KOPT-K1 (cell line): ENCODE measurements at regions not wholly inside any gene's neighbourhood (a gene's known extent, or its start where the extent isn't known, plus 50 kb on each side); places are given as distances from the start of the nearest gene placed in this dataset.
"Not testable (repeated sequence)": the region's sequence is repeated elsewhere in the genome, so short reads cannot be mapped to it uniquely, and the experiment has no call there.

Experiments
- H3K27ac ChIP-seq: fragments of 200-600 bp; sonication (generic); 2 replicates; pipeline ENCODE4 v1.5.1; 2016; ENCODE audit warnings: antibody characterized with exemption, mild to moderate bottlenecking, low read depth, low read length; ENCODE audit not compliant: poor library complexity, severe bottlenecking
- H3K36me3 ChIP-seq: fragments of 200-600 bp; sonication (generic); 2 replicates; pipeline ENCODE4 v1.5.1; 2017; ENCODE audit warnings: antibody characterized with exemption, mild to moderate bottlenecking, low read length, moderate library complexity; ENCODE audit not compliant: insufficient read depth
- H3K9me3 ChIP-seq: fragments of 200-600 bp; sonication (generic); 2 replicates; pipeline ENCODE4 v1.5.1; 2017; ENCODE audit warnings: antibody characterized with exemption, low read length, mild to moderate bottlenecking; ENCODE audit not compliant: insufficient read depth, poor library complexity, severe bottlenecking

DNA sequence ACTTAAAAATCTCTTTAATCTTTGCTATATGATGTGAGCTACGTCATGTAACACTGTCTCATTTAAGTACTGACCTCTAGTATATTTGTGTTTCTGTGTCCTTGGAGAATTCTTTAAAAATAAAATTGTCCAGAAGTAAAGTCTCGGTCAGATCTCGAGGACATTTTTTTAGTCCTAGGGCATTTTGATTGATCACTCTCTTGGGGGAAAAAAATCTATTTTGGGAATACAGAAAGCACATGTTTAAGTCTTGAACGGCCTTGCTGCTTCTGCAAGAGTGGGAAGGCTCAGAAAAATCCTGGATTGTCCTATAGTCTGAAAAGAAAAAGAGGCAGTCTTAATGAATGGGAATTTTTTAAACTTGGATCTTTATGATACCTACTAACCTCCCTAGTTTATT is 234.3 kb downstream of the UTRN start:
- Histone ChIP-seq H3K27ac (no peak overlapping the region), H3K9me3 (no peaks in the 10 kb centered on the region), H3K36me3 (peaks cover 71% of the 10 kb centered on the region)

DNA sequence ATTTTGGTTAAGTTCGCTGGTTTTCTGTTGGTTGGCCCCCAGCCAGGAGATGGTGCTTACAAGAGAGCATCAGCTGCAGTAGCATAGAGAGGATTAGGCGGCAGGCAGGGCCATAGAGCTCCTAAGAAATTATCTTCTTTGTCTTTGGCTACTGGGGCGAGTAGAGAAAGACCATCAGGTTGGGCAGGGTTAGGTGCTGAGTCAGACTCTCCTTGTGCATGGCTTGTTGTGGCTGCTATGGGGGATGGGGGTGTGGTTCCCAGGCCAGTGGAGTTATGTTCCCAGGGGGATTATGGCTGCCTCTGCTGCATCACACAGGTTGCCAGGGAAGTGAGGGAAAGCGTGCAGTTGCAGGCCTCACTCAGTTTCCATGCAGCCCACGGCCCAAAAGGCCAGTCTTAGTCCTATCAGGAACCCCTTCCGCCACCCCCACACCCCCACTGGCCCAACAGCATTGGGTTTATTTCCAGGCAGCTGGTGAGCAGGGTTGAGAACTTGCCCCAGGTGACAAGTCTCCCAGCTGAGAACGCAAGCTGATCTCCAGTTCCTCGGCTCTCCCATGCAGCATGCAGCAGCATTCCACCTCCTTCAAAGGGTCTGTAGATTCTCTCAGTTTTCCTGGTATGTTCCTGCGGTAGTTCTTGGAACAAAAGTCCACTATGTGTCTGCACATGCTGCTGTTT is 243.7 kb downstream of the UTRN start:
- Histone ChIP-seq H3K9me3 (no peaks in the 10 kb centered on the region), H3K36me3 (peaks cover 84% of the 10 kb centered on the region), H3K27ac (no peak overlapping the region)

DNA sequence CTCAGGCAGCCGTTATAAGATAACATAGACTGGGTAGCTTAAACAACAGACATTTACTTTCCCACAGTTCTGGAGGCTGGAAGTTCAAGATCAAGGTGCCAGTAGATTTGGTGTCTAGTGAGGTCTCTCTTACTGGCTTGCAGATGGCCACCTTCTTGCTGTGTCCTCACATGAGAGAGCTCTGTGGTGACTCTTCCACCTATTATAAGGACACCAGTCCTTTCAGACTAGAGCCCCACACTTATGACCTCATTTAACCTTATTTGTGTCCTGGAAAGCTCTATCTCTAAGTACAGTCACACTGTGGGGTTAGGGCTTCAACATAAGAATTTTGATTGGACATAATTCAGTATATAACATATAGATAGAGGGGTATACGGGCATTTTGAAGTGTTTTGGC is 245.0 kb downstream of the UTRN start:
- H3K27ac ChIP-seq, result no peak overlapping the region
- H3K36me3 ChIP-seq, result peaks cover 80% of the 10 kb centered on the region
- no peaks in the 10 kb centered on the region for H3K9me3 ChIP-seq

DNA sequence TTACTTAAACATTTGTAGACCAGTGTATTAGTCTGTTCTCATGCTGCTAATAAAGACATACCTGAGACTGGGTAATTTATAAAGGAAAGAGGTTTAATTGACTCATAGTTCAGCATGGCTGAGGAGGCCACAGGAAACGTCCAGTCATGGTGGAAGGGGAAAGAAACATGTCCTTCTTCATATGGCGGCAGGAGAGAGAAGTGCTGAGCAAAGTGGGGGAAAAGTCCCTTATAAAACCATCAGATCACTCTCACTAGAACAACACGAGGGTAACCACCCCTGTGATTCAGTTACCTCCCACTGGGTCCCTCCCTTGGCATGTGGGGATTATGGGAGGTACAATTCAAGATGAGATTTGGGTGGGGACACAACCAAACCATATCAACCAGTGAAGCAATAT is 247.1 kb downstream of the UTRN start:
- H3K9me3 ChIP-seq, result not testable (repeated sequence)

DNA sequence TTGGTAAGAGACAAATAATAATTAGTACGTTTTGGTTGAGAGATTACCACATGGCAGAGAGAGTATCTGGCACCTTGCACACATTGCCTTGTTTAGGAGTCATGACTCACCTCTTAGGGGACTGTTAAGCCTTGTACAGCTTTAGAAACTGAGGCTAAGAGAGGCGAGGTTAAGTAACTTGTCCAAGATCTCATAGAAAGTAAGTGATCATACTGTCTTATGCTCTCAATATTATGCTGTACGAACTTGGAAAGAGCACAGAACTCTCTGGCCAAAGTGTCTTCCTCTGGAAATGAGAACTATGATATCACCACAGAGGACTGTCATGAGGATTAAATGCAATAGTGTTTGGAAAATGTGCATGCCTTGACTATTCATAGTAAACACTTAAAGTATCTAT is 249.0 kb downstream of the UTRN start:
- Histone ChIP-seq H3K9me3 (no peaks in the 10 kb centered on the region), H3K27ac (no peak overlapping the region), H3K36me3 (peaks cover 43% of the 10 kb centered on the region)

More for the DNA sequence above, 247.1 kb downstream of the UTRN start:
- peaks cover 61% of the 10 kb centered on the region for H3K36me3 ChIP-seq
- not testable (repeated sequence) for H3K27ac ChIP-seq

DNA sequence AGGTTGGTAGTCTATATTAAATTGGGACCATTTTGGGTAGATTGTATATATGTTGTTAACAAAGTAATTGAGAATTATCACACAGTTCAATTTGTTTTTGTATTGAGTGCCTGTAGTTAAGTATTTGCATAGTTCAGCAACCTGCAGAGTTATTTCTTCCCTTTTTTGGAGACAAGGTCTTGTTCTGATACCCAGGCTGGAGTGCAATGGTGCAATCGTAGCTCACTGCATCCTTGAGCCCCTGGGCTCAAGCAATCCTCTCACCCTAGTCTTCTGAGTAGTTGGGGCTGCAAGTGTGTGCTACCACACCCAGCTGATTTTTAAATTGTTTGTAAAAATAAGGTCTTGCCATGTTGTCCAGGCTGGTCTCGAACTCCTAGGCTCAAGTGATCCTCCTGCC is 250.5 kb downstream of the UTRN start:
- no peak overlapping the region for H3K27ac ChIP-seq
- H3K9me3 ChIP-seq, result no peaks in the 10 kb centered on the region
- H3K36me3 ChIP-seq, result peaks cover 45% of the 10 kb centered on the region

DNA sequence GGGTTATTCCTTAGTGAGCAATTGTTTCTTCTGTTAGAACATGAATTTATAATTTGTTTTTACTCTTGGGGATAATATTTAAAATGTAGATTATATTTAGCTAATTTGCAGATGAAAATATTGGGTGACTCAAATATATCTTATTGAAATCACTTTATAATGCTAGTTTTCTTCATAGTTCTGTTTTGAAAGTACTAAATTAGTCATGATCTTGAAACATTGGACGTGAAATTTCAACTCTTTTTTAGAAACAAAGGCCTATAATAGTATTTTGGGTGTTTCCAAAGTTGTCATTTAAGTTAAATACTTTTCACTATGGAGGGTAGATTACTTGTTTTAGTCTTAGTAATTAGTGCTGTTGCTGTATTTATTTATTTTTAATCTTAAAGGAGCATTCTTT is 250.9 kb downstream of the UTRN start:
- Histone ChIP-seq H3K36me3 (peaks cover 45% of the 10 kb centered on the region), H3K27ac (no peak overlapping the region), H3K9me3 (no peaks in the 10 kb centered on the region)

DNA sequence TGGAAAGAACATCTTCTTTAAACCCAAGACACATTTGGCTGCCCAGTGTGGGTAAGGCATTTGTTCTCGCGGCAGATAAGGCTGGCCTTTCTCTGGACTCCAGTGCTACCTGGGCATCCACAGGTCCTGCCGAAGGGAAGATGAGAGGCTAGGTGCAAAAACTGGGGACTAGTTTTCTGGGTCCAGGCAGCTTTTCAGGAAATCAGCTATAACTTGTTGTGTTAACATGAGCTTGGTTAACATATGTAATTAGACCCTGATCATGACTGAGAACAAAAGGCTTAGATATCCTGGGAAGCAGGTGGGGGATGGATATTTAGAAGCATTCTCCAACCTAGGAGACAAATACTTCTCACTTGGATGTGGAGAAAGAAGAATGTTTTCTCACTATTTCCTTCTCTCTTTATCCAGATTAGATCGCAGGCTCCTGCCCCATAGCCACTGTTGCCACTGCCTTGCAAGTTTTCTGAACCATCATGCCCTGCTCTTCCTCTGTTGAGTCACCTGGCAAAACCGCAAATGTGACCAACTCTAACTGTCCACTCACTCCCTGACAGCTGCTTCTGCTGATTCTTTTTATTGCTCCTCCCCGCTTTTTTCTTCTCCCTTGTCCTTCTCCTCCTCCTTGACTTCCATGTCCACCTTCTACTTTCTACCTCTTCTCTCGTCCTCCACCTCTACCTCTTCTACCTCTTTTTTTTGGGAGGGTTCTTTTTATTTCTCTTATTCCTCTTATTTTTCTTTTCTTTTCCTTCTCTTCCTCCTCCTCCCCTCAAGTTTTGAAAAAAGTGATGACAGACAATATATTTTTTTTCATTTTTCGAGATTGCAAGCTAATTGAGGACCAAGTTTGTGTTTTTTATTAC is 258.1 kb downstream of the UTRN start:
- no peak overlapping the region for H3K27ac ChIP-seq
- no peaks in the 10 kb centered on the region for H3K9me3 ChIP-seq
- peaks cover 41% of the 10 kb centered on the region for H3K36me3 ChIP-seq

DNA sequence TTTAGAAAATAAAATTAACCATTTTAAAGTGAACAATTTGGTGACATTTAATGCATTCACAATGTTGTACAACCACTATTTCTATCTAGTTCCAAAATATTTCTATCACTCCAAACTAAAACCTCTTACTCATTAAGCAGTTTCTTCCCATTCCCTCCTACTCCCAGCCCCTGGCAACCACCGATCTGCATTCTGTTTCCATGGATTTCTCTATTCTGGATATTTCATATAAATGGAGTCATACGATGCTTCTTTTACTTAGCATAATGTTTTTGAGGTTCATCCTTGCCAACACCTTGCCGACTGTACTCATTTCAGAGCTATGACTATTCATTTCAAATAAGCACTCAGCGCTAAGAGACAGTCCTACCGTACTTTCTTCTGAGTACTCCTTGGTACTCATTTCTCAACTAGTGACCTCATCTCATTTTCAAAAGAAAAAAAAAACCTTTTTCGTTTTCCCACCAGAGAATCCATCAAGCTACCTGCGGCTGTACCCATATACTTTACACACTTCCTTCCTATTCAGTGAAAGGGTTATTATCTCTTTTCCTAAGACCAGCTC is 259.2 kb downstream of the UTRN start:
- Histone ChIP-seq H3K9me3 (no peaks in the 10 kb centered on the region), H3K27ac (no peak overlapping the region), H3K36me3 (peaks cover 50% of the 10 kb centered on the region)

DNA sequence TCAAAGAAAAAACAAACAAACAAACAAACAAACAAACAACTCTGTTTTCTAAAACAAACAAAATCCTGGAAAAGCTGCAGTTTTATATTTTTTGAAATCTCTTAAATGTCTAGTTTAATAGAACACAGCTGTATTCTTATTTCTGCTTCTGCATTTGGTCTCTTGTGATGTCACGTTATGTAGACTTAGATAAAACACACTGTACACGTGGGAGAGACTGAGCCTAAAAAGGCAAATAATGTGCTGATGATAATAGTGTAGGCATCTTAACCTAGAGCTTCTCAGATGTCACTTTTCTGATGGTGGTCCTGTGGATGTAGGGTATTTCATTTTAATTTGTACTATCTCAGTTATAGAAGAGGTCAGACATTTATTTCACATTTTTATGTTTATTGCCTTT is 261.7 kb downstream of the UTRN start:
- no peaks in the 10 kb centered on the region for H3K9me3 ChIP-seq
- peaks cover 50% of the 10 kb centered on the region for H3K36me3 ChIP-seq
- no peak overlapping the region for H3K27ac ChIP-seq

DNA sequence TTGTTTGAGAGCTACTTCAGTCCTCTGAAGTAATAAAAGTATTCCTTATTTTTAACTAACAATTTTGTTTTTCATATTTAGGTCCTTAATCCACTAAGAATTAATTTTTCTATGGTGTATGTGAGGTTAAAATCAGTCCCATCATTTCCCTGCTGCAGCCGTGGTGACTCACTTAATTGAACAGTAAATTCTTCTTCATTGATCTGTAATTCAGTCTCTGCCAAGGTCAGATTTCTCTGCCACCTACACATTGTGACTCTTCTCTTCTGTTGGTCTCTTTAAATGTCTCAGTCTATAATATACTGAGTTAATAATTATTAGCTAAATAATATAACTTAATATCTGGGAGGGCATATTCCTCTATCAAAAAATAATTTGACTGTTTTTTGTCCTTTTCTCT is 262.3 kb downstream of the UTRN start:
- H3K9me3 ChIP-seq, result no peaks in the 10 kb centered on the region
- no peak overlapping the region for H3K27ac ChIP-seq
- H3K36me3 ChIP-seq, result peaks cover 56% of the 10 kb centered on the region

DNA sequence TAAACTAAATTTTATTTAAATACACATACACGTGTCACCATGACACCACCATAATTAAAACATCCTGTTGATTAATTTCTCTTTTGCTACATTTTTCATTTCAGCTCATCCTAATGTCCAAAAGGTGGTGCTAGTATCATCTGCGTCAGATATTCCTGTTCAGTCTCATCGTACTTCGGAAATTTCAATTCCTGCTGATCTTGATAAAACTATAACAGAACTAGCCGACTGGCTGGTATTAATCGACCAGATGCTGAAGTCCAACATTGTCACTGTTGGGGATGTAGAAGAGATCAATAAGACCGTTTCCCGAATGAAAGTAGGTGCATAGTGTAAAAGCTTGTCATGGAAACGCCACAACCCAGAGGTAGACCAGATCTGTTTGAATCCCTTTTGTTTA is 263.4 kb downstream of the UTRN start:
- peaks cover 60% of the 10 kb centered on the region for H3K36me3 ChIP-seq
- no peaks in the 10 kb centered on the region for H3K9me3 ChIP-seq

DNA sequence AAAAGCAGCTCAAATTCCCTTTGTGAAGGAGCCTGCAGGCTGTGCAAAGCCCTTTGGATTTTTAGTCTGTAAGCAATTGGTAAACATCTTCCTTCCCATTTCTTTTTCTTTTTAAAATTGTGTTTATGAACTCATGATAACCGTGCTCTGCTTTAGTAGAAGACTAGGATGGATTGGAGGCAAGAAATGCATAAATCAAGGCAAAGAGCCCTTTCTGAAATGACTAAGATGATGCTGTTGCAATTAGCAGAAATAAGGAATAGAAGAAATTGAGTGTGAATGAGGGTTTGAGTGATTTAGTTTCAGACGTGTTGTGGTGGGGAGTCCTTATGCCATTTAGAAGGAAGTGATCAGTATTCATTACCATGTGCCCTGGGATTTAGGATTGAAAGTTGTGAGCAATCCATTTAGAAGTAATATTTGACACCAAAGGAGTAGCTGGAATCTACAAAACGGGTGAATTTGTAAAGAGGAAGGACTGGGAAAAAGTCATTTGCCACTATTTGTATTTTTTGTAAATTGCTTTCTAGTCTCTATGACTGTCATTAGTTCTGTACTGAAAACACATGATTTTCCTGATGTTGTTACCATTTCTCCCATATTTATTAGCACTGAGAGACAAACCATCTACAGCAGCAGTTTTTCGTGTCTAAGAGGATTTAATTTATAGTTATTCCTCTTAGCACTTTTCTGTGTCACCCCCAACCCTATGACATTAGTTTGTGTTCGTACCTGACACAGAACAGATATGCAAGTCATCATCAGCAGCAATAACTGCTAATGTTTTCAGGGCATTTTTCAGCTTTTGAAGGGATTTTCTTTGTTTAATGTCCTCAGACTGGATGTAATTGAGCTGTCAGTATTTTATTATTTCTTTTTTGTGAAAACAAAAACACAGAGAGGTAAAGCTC is 265.0 kb downstream of the UTRN start:
- Histone ChIP-seq H3K9me3 (peaks cover 2% of the 10 kb centered on the region), H3K36me3 (peaks cover 59% of the 10 kb centered on the region), H3K27ac (no peak overlapping the region)

More for the DNA sequence above, 263.4 kb downstream of the UTRN start:
- H3K27ac ChIP-seq, result no peak overlapping the region

DNA sequence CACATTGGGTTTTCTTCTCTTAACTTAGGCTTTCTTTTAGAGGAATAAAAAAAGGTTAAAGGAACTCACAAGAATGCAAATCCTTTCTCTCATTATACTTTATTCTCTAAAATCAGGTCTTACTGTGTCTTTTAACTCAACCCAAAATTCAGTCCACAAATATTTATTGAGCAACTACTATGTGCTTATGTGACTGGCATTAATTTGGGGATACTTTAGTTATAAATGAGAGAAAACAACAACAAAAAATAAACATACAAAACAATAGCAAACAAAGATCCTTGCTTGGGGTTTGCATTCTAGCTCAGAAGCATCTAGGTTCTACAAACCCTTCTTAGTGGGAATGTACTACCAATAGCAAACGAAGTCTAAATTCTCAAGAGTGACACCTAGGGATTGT is 266.2 kb downstream of the UTRN start:
- Histone ChIP-seq H3K9me3 (peaks cover 13% of the 10 kb centered on the region), H3K36me3 (peaks cover 67% of the 10 kb centered on the region), H3K27ac (no peak overlapping the region)

DNA sequence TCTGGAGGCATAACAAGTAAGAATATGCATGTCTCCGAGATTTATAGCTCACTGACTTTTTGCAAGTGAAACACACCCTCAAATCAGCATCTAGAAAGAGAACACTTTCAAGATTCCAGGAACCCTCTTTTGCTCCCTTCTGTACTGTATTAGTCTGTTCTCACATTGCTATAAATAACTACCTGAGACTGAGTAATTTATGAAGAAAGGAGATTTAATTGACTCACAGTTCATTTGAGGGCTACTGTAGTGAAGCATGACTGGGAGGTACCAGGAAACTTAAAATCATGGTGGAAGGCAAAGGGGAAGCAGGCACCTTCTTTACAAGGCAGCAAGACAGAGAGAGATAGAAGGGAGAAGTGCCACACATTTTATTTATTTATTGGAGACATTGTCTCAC is 269.9 kb downstream of the UTRN start:
- peaks cover 72% of the 10 kb centered on the region for H3K36me3 ChIP-seq
- H3K27ac ChIP-seq, result no peak overlapping the region
- H3K9me3 ChIP-seq, result peaks cover 17% of the 10 kb centered on the region
